ENCODE measurements at regions not wholly inside any gene's neighbourhood (a gene's known extent, or its start where the extent isn't known, plus 50 kb on each side); places are given as distances from the start of the nearest gene placed in this dataset.

DNA sequence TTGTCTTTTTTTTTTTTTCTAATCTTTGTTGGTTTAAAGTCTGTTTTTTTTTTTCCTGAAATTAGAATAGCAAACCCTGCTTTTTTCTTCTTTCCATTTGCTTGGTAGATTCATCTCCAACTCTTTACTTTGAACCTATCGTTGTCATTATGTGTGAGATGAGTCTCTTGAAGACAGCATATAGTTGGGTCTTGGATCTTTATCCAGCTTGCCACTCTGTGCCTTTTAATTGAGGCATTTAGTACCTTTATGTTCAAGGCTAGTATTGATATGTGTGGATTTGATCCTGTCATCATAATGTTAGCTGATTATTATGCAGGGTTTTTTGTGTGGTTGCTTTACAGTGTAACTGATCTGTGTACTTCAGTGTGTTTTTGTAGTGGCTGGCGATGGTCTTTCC lies 383.8 kb downstream of the MAN2A1 start (continued):
- TF ChIP-seq, protein P1, sequence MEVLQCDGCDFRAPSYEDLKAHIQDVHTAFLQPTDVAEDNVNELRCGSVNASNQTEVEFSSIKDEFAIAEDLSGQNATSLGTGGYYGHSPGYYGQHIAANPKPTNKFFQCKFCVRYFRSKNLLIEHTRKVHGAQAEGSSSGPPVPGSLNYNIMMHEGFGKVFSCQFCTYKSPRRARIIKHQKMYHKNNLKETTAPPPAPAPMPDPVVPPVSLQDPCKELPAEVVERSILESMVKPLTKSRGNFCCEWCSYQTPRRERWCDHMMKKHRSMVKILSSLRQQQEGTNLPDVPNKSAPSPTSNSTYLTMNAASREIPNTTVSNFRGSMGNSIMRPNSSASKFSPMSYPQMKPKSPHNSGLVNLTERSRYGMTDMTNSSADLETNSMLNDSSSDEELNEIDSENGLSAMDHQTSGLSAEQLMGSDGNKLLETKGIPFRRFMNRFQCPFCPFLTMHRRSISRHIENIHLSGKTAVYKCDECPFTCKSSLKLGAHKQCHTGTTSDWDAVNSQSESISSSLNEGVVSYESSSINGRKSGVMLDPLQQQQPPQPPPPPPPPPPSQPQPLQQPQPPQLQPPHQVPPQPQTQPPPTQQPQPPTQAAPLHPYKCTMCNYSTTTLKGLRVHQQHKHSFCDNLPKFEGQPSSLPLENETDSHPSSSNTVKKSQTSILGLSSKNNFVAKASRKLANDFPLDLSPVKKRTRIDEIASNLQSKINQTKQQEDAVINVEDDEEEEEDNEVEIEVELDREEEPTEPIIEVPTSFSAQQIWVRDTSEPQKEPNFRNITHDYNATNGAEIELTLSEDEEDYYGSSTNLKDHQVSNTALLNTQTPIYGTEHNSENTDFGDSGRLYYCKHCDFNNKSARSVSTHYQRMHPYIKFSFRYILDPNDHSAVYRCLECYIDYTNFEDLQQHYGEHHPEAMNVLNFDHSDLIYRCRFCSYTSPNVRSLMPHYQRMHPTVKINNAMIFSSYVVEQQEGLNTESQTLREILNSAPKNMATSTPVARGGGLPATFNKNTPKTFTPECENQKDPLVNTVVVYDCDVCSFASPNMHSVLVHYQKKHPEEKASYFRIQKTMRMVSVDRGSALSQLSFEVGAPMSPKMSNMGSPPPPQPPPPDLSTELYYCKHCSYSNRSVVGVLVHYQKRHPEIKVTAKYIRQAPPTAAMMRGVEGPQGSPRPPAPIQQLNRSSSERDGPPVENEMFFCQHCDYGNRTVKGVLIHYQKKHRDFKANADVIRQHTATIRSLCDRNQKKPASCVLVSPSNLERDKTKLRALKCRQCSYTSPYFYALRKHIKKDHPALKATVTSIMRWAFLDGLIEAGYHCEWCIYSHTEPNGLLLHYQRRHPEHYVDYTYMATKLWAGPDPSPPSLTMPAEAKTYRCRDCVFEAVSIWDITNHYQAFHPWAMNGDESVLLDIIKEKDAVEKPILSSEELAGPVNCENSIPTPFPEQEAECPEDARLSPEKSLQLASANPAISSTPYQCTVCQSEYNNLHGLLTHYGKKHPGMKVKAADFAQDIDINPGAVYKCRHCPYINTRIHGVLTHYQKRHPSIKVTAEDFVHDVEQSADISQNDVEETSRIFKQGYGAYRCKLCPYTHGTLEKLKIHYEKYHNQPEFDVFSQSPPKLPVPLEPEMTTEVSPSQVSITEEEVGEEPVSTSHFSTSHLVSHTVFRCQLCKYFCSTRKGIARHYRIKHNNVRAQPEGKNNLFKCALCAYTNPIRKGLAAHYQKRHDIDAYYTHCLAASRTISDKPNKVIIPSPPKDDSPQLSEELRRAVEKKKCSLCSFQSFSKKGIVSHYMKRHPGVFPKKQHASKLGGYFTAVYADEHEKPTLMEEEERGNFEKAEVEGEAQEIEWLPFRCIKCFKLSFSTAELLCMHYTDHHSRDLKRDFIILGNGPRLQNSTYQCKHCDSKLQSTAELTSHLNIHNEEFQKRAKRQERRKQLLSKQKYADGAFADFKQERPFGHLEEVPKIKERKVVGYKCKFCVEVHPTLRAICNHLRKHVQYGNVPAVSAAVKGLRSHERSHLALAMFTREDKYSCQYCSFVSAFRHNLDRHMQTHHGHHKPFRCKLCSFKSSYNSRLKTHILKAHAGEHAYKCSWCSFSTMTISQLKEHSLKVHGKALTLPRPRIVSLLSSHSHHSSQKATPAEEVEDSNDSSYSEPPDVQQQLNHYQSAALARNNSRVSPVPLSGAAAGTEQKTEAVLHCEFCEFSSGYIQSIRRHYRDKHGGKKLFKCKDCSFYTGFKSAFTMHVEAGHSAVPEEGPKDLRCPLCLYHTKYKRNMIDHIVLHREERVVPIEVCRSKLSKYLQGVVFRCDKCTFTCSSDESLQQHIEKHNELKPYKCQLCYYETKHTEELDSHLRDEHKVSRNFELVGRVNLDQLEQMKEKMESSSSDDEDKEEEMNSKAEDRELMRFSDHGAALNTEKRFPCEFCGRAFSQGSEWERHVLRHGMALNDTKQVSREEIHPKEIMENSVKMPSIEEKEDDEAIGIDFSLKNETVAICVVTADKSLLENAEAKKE (CRISPR knock-in tag; IDR thresholded peaks at IDR 0.05), result no peak
- no peak for TF ChIP-seq ZNF114 (CRISPR knock-in tag; IDR thresholded peaks at IDR 0.05)
- TF ChIP-seq EZH2 (IDR thresholded peaks at IDR 0.05; ENCODE audit: low read depth, unreplicated experiment), result no peak
- TF ChIP-seq JUNB (IDR thresholded peaks at IDR 0.05; ENCODE audit: unreplicated experiment), result no peak
- TF ChIP-seq ZNF331 (CRISPR knock-in tag; IDR thresholded peaks at IDR 0.05; ENCODE audit: low read depth), result no peak
- no peak for TF ChIP-seq EZH2phosphoT487 (IDR thresholded peaks at IDR 0.05; ENCODE audit: unreplicated experiment)
- TF ChIP-seq NANOG (IDR thresholded peaks at IDR 0.05; ENCODE audit: borderline replicate concordance), result no peak
- no peak for TF ChIP-seq POLR2AphosphoS5 (IDR thresholded peaks at IDR 0.05; ENCODE audit: low read depth)

DNA sequence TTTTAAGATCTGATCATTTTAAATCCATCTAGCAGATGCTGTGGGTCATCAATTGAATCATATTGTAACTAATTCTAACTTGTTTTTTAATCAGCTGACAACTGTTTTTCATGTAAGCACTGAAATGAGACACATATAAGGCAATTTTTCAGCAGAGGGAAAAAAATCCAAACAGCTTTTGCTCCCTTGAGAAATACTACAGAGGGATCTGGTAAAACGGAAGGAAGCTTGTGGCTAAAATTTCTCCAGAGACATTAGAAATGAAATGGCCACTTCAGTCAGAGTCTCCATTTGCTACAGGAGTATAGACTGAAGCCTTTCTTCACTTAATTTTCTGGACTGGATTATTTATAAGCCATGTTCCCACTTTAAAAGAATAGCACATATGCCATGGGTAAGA lies 385.9 kb downstream of the MAN2A1 start:
- Mint-ChIP-seq H3K27ac (0 out of 2 replicates have a peak overlapping the region, but pooled peaks have one; percentile 30), H3K36me3 (ENCODE audit: low read depth) (peaks cover 8% of the 10 kb centered on the region; the same call in 2 of the 3 replicates), H3K4me1 (no peaks in the 10 kb centered on the region), H3K9me3 (peaks cover 18% of the 10 kb centered on the region), H3K27me3 (ENCODE audit: insufficient read depth, low read depth, poor library complexity) (peaks cover 3% of the 10 kb centered on the region), H3K4me3 (no peak overlapping the region)
- no peak for DNase-seq (ENCODE audit: low spot score)
- Histone ChIP-seq H3K9me2 (ENCODE audit: insufficient read depth) (peaks cover 10% of the 10 kb centered on the region; the same call in 1 of the 2 replicates), H3K4me2 (no peak overlapping the region), H3F3A (replicated peaks; ENCODE audit: low read depth) (no peaks in the 10 kb centered on the region), H3K4me3 (no peak overlapping the region), H3K27me3 (ENCODE audit: insufficient read depth) (no peaks in the 10 kb centered on the region), H3K36me3 (ENCODE audit: insufficient read depth) (no peaks in the 10 kb centered on the region), H3K79me2 (replicated peaks; ENCODE audit: insufficient read depth) (no peaks in the 10 kb centered on the region), H3K4me1 (ENCODE audit: insufficient read depth) (no peaks in the 10 kb centered on the region), H4K20me1 (replicated peaks; ENCODE audit: insufficient read depth) (no peaks in the 10 kb centered on the region), H2AFZ (no peak overlapping the region), H3K27ac (ENCODE audit: low read depth) (no peak overlapping the region)
- no peak for ATAC-seq
- TF ChIP-seq POLR2AphosphoS5 (IDR thresholded peaks at IDR 0.05; ENCODE audit: low read depth) (no peak), ZNF331 (CRISPR knock-in tag; IDR thresholded peaks at IDR 0.05; ENCODE audit: low read depth) (no peak), NANOG (IDR thresholded peaks at IDR 0.05; ENCODE audit: borderline replicate concordance) (no peak), EZH2phosphoT487 (IDR thresholded peaks at IDR 0.05; ENCODE audit: unreplicated experiment) (no peak), CREB1 (CRISPR knock-in tag; IDR thresholded peaks at IDR 0.05; ENCODE audit: low read depth) (no peak), ZNF114 (CRISPR knock-in tag; IDR thresholded peaks at IDR 0.05) (no peak), JUNB (IDR thresholded peaks at IDR 0.05; ENCODE audit: unreplicated experiment) (no peak), EZH2 (IDR thresholded peaks at IDR 0.05; ENCODE audit: low read depth, unreplicated experiment) (no peak)
- TF ChIP-seq, protein P2, sequence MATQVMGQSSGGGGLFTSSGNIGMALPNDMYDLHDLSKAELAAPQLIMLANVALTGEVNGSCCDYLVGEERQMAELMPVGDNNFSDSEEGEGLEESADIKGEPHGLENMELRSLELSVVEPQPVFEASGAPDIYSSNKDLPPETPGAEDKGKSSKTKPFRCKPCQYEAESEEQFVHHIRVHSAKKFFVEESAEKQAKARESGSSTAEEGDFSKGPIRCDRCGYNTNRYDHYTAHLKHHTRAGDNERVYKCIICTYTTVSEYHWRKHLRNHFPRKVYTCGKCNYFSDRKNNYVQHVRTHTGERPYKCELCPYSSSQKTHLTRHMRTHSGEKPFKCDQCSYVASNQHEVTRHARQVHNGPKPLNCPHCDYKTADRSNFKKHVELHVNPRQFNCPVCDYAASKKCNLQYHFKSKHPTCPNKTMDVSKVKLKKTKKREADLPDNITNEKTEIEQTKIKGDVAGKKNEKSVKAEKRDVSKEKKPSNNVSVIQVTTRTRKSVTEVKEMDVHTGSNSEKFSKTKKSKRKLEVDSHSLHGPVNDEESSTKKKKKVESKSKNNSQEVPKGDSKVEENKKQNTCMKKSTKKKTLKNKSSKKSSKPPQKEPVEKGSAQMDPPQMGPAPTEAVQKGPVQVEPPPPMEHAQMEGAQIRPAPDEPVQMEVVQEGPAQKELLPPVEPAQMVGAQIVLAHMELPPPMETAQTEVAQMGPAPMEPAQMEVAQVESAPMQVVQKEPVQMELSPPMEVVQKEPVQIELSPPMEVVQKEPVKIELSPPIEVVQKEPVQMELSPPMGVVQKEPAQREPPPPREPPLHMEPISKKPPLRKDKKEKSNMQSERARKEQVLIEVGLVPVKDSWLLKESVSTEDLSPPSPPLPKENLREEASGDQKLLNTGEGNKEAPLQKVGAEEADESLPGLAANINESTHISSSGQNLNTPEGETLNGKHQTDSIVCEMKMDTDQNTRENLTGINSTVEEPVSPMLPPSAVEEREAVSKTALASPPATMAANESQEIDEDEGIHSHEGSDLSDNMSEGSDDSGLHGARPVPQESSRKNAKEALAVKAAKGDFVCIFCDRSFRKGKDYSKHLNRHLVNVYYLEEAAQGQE (IDR thresholded peaks at IDR 0.05; ENCODE audit: unreplicated experiment), result no peak
- TF ChIP-seq, protein P3, sequence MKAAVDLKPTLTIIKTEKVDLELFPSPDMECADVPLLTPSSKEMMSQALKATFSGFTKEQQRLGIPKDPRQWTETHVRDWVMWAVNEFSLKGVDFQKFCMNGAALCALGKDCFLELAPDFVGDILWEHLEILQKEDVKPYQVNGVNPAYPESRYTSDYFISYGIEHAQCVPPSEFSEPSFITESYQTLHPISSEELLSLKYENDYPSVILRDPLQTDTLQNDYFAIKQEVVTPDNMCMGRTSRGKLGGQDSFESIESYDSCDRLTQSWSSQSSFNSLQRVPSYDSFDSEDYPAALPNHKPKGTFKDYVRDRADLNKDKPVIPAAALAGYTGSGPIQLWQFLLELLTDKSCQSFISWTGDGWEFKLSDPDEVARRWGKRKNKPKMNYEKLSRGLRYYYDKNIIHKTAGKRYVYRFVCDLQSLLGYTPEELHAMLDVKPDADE (IDR thresholded peaks at IDR 0.05), result no peak
- TF ChIP-seq, protein P4, sequence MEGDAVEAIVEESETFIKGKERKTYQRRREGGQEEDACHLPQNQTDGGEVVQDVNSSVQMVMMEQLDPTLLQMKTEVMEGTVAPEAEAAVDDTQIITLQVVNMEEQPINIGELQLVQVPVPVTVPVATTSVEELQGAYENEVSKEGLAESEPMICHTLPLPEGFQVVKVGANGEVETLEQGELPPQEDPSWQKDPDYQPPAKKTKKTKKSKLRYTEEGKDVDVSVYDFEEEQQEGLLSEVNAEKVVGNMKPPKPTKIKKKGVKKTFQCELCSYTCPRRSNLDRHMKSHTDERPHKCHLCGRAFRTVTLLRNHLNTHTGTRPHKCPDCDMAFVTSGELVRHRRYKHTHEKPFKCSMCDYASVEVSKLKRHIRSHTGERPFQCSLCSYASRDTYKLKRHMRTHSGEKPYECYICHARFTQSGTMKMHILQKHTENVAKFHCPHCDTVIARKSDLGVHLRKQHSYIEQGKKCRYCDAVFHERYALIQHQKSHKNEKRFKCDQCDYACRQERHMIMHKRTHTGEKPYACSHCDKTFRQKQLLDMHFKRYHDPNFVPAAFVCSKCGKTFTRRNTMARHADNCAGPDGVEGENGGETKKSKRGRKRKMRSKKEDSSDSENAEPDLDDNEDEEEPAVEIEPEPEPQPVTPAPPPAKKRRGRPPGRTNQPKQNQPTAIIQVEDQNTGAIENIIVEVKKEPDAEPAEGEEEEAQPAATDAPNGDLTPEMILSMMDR (conservative IDR thresholded peaks at IDR 0.05; ENCODE audit: low read depth in 2 of 2), result no peak

Data from GM23338 (cell line).